OCI-LY7 (cell line): ENCODE measurements at regions not wholly inside any gene's neighbourhood (a gene's known extent, or its start where the extent isn't known, plus 50 kb on each side); places are given as distances from the start of the nearest gene placed in this dataset.

ENCODE experiments used
- BruUV-seq: library from RNA; stranded (reverse); fragments of 400-500 nt; replicated peaks from 2 replicates; lab custom pipeline; 2021; lab: Mats Ljungman, UMichigan
- CTCF ChIA-PET: fragments of 300-600 bp; sonication (Branson Sonifier 250); formaldehyde crosslinking; loops from one replicate; lab custom pipeline; 2022; ENCODE audit warnings: antibody characterized with exemption; ENCODE audit not compliant: unreplicated experiment; lab: Charles Lee
- POLR2A ChIA-PET: fragments of 300-600 bp; sonication (Branson Sonifier 250); formaldehyde crosslinking; loops from one replicate; lab custom pipeline; 2022; ENCODE audit warnings: antibody characterized with exemption; lab: Charles Lee
- DNase-seq: peaks from one replicate; pipeline ENCODE4 v3.0.0-alpha.2; 2015; ENCODE audit warnings: low spot score
- H2AFZ ChIP-seq: fragments of 200-600 bp; sonication (generic), shearing (Covaris generic); 2 replicates; pipeline ENCODE4 v1.6.1; 2014; ENCODE audit warnings: mild to moderate bottlenecking, antibody characterized with exemption, low read length, moderate library complexity
- H3K27ac ChIP-seq: fragments of 200-600 bp; sonication (generic); 2 replicates; pipeline ENCODE4 v1.5.1; 2014; ENCODE audit warnings: mixed run types, low read depth, mild to moderate bottlenecking, moderate library complexity, low read length, inconsistent platforms; ENCODE audit not compliant: poor library complexity, severe bottlenecking
- H3K36me3 ChIP-seq: fragments of 200-600 bp; sonication (generic); 2 replicates; pipeline ENCODE4 v1.6.1; 2014; ENCODE audit warnings: mild to moderate bottlenecking, antibody characterized with exemption, low read length, moderate library complexity, mixed read lengths; ENCODE audit not compliant: insufficient read depth
- H3K4me1 ChIP-seq: fragments of 200-600 bp; sonication (generic); 2 replicates; pipeline ENCODE4 v1.5.1; 2014; ENCODE audit warnings: mild to moderate bottlenecking, low read length; ENCODE audit not compliant: insufficient read depth, poor library complexity, severe bottlenecking
- H3K4me2 ChIP-seq: fragments of 200-600 bp; sonication (generic); 2 replicates; pipeline ENCODE4 v1.6.1; 2014; ENCODE audit warnings: mild to moderate bottlenecking, low read length
- H3K4me3 ChIP-seq: fragments of 200-600 bp; sonication (generic); 2 replicates; pipeline ENCODE4 v1.5.1; 2014; ENCODE audit warnings: mild to moderate bottlenecking, low read depth, low read length; ENCODE audit not compliant: poor library complexity, severe bottlenecking
- H3K79me2 ChIP-seq: fragments of 200-600 bp; sonication (generic); 2 replicates; pipeline ENCODE4 v1.6.1; 2016; ENCODE audit warnings: low read depth, mild to moderate bottlenecking, low read length, moderate library complexity, mixed read lengths; ENCODE audit not compliant: insufficient read depth
- H3K9me2 ChIP-seq: fragments of 200-600 bp; sonication (generic); 2 replicates; pipeline ENCODE4 v1.6.1; 2016; ENCODE audit warnings: mild to moderate bottlenecking, low read length, mixed read lengths; ENCODE audit not compliant: insufficient read depth
- H3K9me3 ChIP-seq: fragments of 200-600 bp; sonication (generic); 2 replicates; pipeline ENCODE4 v1.6.1; 2014; ENCODE audit warnings: mild to moderate bottlenecking, mixed run types, low read length, mixed read lengths
- H4K20me1 ChIP-seq: fragments of 200-600 bp; sonication (generic); 2 replicates; pipeline ENCODE4 v1.6.1; 2014; ENCODE audit warnings: mild to moderate bottlenecking, antibody characterized with exemption, low read length, moderate library complexity, mixed read lengths; ENCODE audit not compliant: insufficient read depth
- EZH2phosphoT487 ChIP-seq: fragments of 200-600 bp; sonication (generic); IDR thresholded peaks from 2 replicates; pipeline ENCODE4 v1.6.1; 2018; ENCODE audit warnings: low read depth, borderline replicate concordance, mild to moderate bottlenecking, mixed run types, antibody characterized with exemption, low read length, moderate library complexity, mixed read lengths
- intact Hi-C: fragments of 100-400 bp; cut with micrococcal nuclease; formaldehyde crosslinking; loops from one replicate; pipeline ENCODE4 v1.10.0; 2022; ENCODE audit not compliant: unreplicated experiment
- TF ChIP-seq, protein P1 (sequence below): fragments of 200-600 bp; sonication (generic); conservative IDR thresholded peaks from 2 replicates; pipeline ENCODE4 v1.5.1; 2014; ENCODE audit warnings: mild to moderate bottlenecking, antibody characterized with exemption, low read length, moderate library complexity, mixed read lengths

DNA sequence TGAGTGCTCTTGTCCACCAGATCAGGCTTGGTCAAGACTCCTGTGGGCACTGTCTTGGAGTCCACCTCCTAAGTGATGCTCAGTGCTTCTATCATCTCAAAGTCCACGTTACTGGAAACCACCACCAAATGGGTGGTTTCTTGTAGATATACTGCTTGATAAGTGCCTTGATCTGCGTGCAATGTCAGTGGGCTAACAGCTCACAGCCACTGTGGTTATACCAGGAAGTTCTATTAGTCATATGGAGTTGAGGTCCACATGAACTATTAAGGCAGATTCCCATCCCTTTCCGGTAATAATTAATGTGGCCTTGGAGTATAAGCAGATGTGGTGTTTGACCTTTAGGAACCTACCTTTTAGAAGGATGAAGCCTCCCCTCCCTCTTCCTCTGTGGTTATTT, 161.9 kb downstream of the ZNF518B start:
- no peak for DNase-seq
- CTCF ChIA-PET, result no interaction called here

DNA sequence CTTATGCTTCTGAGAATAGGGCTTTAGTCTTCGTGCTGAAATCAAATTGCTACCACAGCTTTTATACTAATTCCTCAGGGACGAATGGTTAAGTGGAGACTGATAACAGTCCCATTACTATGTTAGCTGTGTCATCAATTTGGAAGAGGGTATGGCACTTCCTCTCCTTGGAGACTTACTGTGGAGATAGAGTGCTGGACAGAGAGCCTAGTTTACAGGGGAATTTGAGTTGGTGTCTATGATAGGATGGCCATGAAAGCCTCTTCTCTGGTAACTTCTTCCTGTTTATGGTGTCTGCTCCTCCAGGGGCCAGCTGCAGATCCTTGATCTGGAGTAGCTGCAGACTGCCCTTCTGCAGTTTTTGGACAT, 167.7 kb downstream of the ZNF518B start:
- ChIA-PET POLR2A (no interaction called here), CTCF (no interaction called here)
- Histone ChIP-seq H4K20me1 (no peaks in the 10 kb centered on the region), H2AFZ (no peak overlapping the region), H3K4me3 (no peak overlapping the region), H3K4me1 (no peaks in the 10 kb centered on the region), H3K36me3 (no peaks in the 10 kb centered on the region), H3K4me2 (no peak overlapping the region), H3K27ac (no peak overlapping the region), H3K9me2 (no peaks in the 10 kb centered on the region), H3K9me3 (no peaks in the 10 kb centered on the region), H3K79me2 (no peaks in the 10 kb centered on the region)
- no TSS peak for BruUV-seq
- no peak for DNase-seq
- TF ChIP-seq EZH2phosphoT487, result no peak
- TF ChIP-seq, protein P1, sequence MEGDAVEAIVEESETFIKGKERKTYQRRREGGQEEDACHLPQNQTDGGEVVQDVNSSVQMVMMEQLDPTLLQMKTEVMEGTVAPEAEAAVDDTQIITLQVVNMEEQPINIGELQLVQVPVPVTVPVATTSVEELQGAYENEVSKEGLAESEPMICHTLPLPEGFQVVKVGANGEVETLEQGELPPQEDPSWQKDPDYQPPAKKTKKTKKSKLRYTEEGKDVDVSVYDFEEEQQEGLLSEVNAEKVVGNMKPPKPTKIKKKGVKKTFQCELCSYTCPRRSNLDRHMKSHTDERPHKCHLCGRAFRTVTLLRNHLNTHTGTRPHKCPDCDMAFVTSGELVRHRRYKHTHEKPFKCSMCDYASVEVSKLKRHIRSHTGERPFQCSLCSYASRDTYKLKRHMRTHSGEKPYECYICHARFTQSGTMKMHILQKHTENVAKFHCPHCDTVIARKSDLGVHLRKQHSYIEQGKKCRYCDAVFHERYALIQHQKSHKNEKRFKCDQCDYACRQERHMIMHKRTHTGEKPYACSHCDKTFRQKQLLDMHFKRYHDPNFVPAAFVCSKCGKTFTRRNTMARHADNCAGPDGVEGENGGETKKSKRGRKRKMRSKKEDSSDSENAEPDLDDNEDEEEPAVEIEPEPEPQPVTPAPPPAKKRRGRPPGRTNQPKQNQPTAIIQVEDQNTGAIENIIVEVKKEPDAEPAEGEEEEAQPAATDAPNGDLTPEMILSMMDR, result no peak
- intact Hi-C loops, result no loop called here

More for the DNA sequence above, 161.9 kb downstream of the ZNF518B start:
- H3K9me3 ChIP-seq, result no peaks in the 10 kb centered on the region
- no peaks in the 10 kb centered on the region for H3K79me2 ChIP-seq
- no peaks in the 10 kb centered on the region for H3K9me2 ChIP-seq
- no peaks in the 10 kb centered on the region for H3K4me1 ChIP-seq
- no peak overlapping the region for H3K4me2 ChIP-seq
- TF ChIP-seq EZH2phosphoT487, result no peak
- H2AFZ ChIP-seq, result no peak overlapping the region
- H3K4me3 ChIP-seq, result no peak overlapping the region
- no peaks in the 10 kb centered on the region for H4K20me1 ChIP-seq
- BruUV-seq, result no TSS peak
- H3K36me3 ChIP-seq, result no peaks in the 10 kb centered on the region
- H3K27ac ChIP-seq, result no peak overlapping the region
- intact Hi-C loops, result no loop called here
- POLR2A ChIA-PET, result no interaction called here

DNA sequence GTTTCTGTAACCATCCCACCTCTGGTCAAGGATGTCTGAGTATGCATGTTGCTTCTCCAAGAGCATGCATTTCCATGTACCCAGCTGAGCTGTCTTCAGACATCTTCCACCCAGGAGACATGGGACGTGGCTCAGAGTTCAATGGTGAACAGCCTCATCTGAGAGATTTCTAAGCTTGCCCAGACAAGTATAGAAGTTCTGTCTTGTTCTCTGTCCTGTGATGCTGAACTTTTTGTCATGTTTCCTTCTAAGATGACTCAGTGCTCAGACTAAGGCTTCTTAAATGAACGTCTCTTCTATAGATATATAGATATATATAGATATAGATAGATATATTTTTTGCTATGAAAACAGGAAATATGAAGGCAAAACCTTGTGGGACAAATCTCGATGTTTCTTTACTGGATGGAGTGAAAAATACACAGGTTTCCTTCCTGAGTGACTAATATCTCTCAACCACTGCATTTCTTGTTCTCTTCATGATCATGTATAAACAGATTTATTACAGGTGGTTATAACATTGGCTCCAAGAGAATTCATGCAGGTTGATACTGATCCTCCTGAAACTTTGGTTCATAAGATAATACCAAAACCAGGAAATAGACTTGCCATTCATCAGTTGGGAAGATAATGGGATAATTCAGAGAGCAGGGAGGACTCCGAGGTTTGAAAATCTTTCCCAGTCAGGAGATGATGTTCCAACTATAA, 168.2 kb downstream of the ZNF518B start:
- Histone ChIP-seq H3K4me2 (no peak overlapping the region), H3K9me3 (no peaks in the 10 kb centered on the region), H3K4me3 (no peak overlapping the region), H3K36me3 (no peaks in the 10 kb centered on the region), H3K79me2 (no peaks in the 10 kb centered on the region), H2AFZ (no peak overlapping the region), H3K9me2 (no peaks in the 10 kb centered on the region), H3K4me1 (no peaks in the 10 kb centered on the region), H4K20me1 (no peaks in the 10 kb centered on the region), H3K27ac (no peak overlapping the region)
- DNase-seq, result no peak
- CTCF ChIA-PET, result no interaction called here
- BruUV-seq, result no TSS peak
- TF ChIP-seq, protein P1, result no peak
- TF ChIP-seq EZH2phosphoT487, result no peak
- intact Hi-C loops, result no loop called here
- POLR2A ChIA-PET, result interaction anchor here (0.7 kb wide), 1 partner anchor 48 kb away, joined by 6 read pairs; no protein-coding TSS in a partner anchor
